Common myeloid progenitor, CD34-positive (primary cell): ENCODE measurements at regions not wholly inside any gene's neighbourhood (a gene's known extent, or its start where the extent isn't known, plus 50 kb on each side); places are given as distances from the start of the nearest gene placed in this dataset.

Experiments used
- CTCF ChIA-PET: fragments of 350-600 bp; sonication (Branson Sonifier 250); formaldehyde crosslinking; loops from one replicate; lab custom pipeline; 2021; ENCODE audit warnings: antibody characterized with exemption; lab: Charles Lee
- POLR2A ChIA-PET: fragments of 350-600 bp; sonication (Branson Sonifier 250); formaldehyde crosslinking; loops from one replicate; lab custom pipeline; 2021; ENCODE audit warnings: antibody characterized with exemption; lab: Charles Lee
- DNase-seq, 3 donors: peaks; one replicate each; pipeline versions ENCODE4 v3.0.0 to v3.0.0-alpha.2; 2013
- H3K27ac ChIP-seq, 2 experiments: 1 replicate in 1 of 2; 2 replicates in 1 of 2; pipeline ENCODE4 v1.7.0; 2013; ENCODE audit warnings: inconsistent platforms in 2 of 2, low read length in 2 of 2, mild to moderate bottlenecking in 2 of 2, low read depth in 1 of 2, moderate library complexity in 1 of 2; ENCODE audit not compliant: severe bottlenecking in 2 of 2, insufficient read depth in 1 of 2, poor library complexity in 1 of 2
- H3K27me3 ChIP-seq, 5 experiments: replicated peaks in 2 of 5; 1 replicate in 3 of 5; 2 replicates in 2 of 5; pipeline versions ENCODE4 v1.6.1 to v1.7.0; 2013; ENCODE audit warnings: low read length in 4 of 5, mild to moderate bottlenecking in 2 of 5, moderate library complexity in 2 of 5, inconsistent platforms in 1 of 5; ENCODE audit not compliant: insufficient read depth in 5 of 5, control insufficient read depth in 4 of 5
- H3K36me3 ChIP-seq, 4 experiments: 1 replicate in 2 of 4; 2 replicates in 2 of 4; pipeline versions ENCODE4 v1.6.1 to v1.7.0; 2013; ENCODE audit warnings: low read length in 3 of 4, control low read depth in 1 of 4, mild to moderate bottlenecking in 1 of 4; ENCODE audit not compliant: control insufficient read depth in 4 of 4, insufficient read depth in 4 of 4
- H3K4me1 ChIP-seq, 4 experiments: 1 replicate in 3 of 4; 2 replicates in 1 of 4; pipeline versions ENCODE4 v1.6.1 to v1.7.1; 2013; ENCODE audit warnings: low read length in 3 of 4, mild to moderate bottlenecking in 3 of 4, control low read depth in 1 of 4, inconsistent platforms in 1 of 4, moderate library complexity in 1 of 4; ENCODE audit not compliant: control insufficient read depth in 4 of 4, insufficient read depth in 4 of 4; ENCODE audit errors: control extremely low read depth in 1 of 4
- H3K4me3 ChIP-seq, 7 experiments: 1 replicate in 4 of 7; 2 replicates in 3 of 7; pipeline versions ENCODE4 v1.5.1 to v1.7.0; 2013; ENCODE audit warnings: mild to moderate bottlenecking in 7 of 7, low read length in 6 of 7, moderate library complexity in 6 of 7, inconsistent platforms in 2 of 7, low read depth in 2 of 7, control low read depth in 1 of 7; ENCODE audit not compliant: insufficient read depth in 4 of 7, control insufficient read depth in 1 of 7; ENCODE audit errors: extremely low read depth in 1 of 7
- H3K9me3 ChIP-seq, 5 experiments: 1 replicate in 4 of 5; 2 replicates in 1 of 5; pipeline versions ENCODE4 v1.6.1 to v1.7.1; 2013; ENCODE audit warnings: low read length in 4 of 5, mild to moderate bottlenecking in 2 of 5, inconsistent platforms in 1 of 5, low read depth in 1 of 5, moderate library complexity in 1 of 5; ENCODE audit not compliant: control insufficient read depth in 4 of 5, insufficient read depth in 2 of 5; ENCODE audit errors: control extremely low read depth in 1 of 5
- WGBS: methylation state at CpG from one replicate; pipeline ENCODE4 v1.1.5; 2013; ENCODE audit not compliant: insufficient coverage; 5-methylcytosine and 5-hydroxymethylcytosine counted together

- Histone ChIP-seq H3K27me3 (peaks cover 0 to 69% (median 12%) of the 10 kb centered on the region in 5 experiments), H3K4me1 (no peaks in the 10 kb centered on the region)
Observed at GRCh38 chr13:111413407-111414187, 93.2 kb downstream of the TEX29 start.

GRCh38 chr13:111414341-111414740 is 93.9 kb downstream of the TEX29 start:
- no peak overlapping the region for H3K4me3 ChIP-seq
- no peaks in the 10 kb centered on the region for H3K4me1 ChIP-seq
- DNase-seq = no peak
- no peak overlapping the region for H3K27ac ChIP-seq
- WGBS = 89% methylated on average over 5 of the region's 9 CpGs
- ChIA-PET POLR2A (no interaction called here), CTCF (interaction anchor here (0.8 kb wide), 1 partner anchor 15 kb away, joined by 3 read pairs; no protein-coding TSS in a partner anchor)
- H3K36me3 ChIP-seq = no peaks in the 10 kb centered on the region
- H3K27me3 ChIP-seq = peaks cover 0 to 62% (median 12%) of the 10 kb centered on the region in 5 experiments
- no peaks in the 10 kb centered on the region for H3K9me3 ChIP-seq

More at GRCh38 chr13:111413407-111414187, 93.2 kb downstream of the TEX29 start:
- no peaks in the 10 kb centered on the region for H3K36me3 ChIP-seq
- 89% methylated on average over 17 of the region's 19 CpGs for WGBS
- no peak for DNase-seq
- CTCF ChIA-PET = no interaction called here
- no peaks in the 10 kb centered on the region for H3K9me3 ChIP-seq
- POLR2A ChIA-PET = no interaction called here
- H3K27ac ChIP-seq = no peak overlapping the region
- H3K4me3 ChIP-seq = no peak overlapping the region

GRCh38 chr13:111415246-111415645 is 94.8 kb downstream of the TEX29 start:
- H3K4me1 ChIP-seq = no peaks in the 10 kb centered on the region
- ChIA-PET POLR2A (no interaction called here), CTCF (interaction anchor here (0.8 kb wide), 1 partner anchor 14 kb away, joined by 3 read pairs; no protein-coding TSS in a partner anchor)
- H3K27ac ChIP-seq = no peak overlapping the region
- DNase-seq = no peak
- no peaks in the 10 kb centered on the region for H3K9me3 ChIP-seq
- no peaks in the 10 kb centered on the region for H3K36me3 ChIP-seq
- WGBS = 93% methylated on average over 3 of the region's 8 CpGs
- no peak overlapping the region for H3K4me3 ChIP-seq
- H3K27me3 ChIP-seq = peaks cover 0 to 53% (median 12%) of the 10 kb centered on the region in 5 experiments

- ChIA-PET POLR2A (no interaction called here), CTCF (no interaction called here)
- no peak for DNase-seq
- H3K36me3 ChIP-seq = no peaks in the 10 kb centered on the region
- H3K4me1 ChIP-seq = no peaks in the 10 kb centered on the region
- no peak overlapping the region for H3K4me3 ChIP-seq
- H3K27ac ChIP-seq = no peak overlapping the region
- peaks cover 0 to 50% (median 10%) of the 10 kb centered on the region in 5 experiments for H3K27me3 ChIP-seq
- no peaks in the 10 kb centered on the region for H3K9me3 ChIP-seq
- WGBS = no CpG with 5 or more reads among the region's 1 CpG
Observed at GRCh38 chr13:111415765-111416164, 95.3 kb downstream of the TEX29 start.

GRCh38 chr13:111418101-111418500 is 97.7 kb downstream of the TEX29 start:
- H3K4me3 ChIP-seq = no peak overlapping the region
- ChIA-PET CTCF (interaction anchor here (0.7 kb wide), 1 partner anchor 9 kb away, joined by 3 read pairs; no protein-coding TSS in a partner anchor), POLR2A (no interaction called here)
- H3K9me3 ChIP-seq = no peaks in the 10 kb centered on the region
- WGBS = 97% methylated on average over 6 of the region's 6 CpGs
- DNase-seq = no peak
- H3K36me3 ChIP-seq = no peaks in the 10 kb centered on the region
- no peaks in the 10 kb centered on the region for H3K4me1 ChIP-seq
- peaks cover 0 to 28% (median 9%) of the 10 kb centered on the region in 5 experiments for H3K27me3 ChIP-seq
- H3K27ac ChIP-seq = no peak overlapping the region

- Histone ChIP-seq H3K9me3 (no peaks in the 10 kb centered on the region), H3K27me3 (peaks cover 0 to 19% (median 8%) of the 10 kb centered on the region in 5 experiments), H3K27ac (no peak overlapping the region), H3K4me3 (no peak overlapping the region), H3K4me1 (no peaks in the 10 kb centered on the region), H3K36me3 (no peaks in the 10 kb centered on the region)
- WGBS = 87% methylated on average over 15 of the region's 20 CpGs
- DNase-seq = no peak
- ChIA-PET POLR2A (no interaction called here), CTCF (no interaction called here)
Observed at GRCh38 chr13:111420113-111420876, 99.9 kb downstream of the TEX29 start.

- Histone ChIP-seq H3K27ac (no peak overlapping the region), H3K36me3 (no peaks in the 10 kb centered on the region), H3K4me3 (no peak overlapping the region), H3K4me1 (no peaks in the 10 kb centered on the region), H3K27me3 (peaks cover 0 to 23% (median 10%) of the 10 kb centered on the region in 5 experiments), H3K9me3 (no peaks in the 10 kb centered on the region)
- DNase-seq = no peak
- POLR2A ChIA-PET = no interaction called here
- 86% methylated on average over 9 of the region's 11 CpGs for WGBS
- CTCF ChIA-PET = interaction anchor here (0.5 kb wide), 1 partner anchor 331 kb away, joined by 3 read pairs; no protein-coding TSS in a partner anchor
Observed at GRCh38 chr13:111421216-111421615, 100.8 kb downstream of the TEX29 start.
